HCT116 (cell line): ENCODE measurements at regions not wholly inside any gene's neighbourhood (a gene's known extent, or its start where the extent isn't known, plus 50 kb on each side); places are given as distances from the start of the nearest gene placed in this dataset.

Source experiments
- ATAC-seq: fragments of 200-7000 bp; cut with Tn5 transposase; 2 replicates; pipeline ENCODE4 v1.9.1; 2020; ENCODE audit warnings: mild to moderate bottlenecking, moderate library complexity
- BruUV-seq: library from RNA; stranded (reverse); fragments of 400-500 nt; replicated peaks from 2 replicates; lab custom pipeline; 2021; lab: Mats Ljungman, UMichigan
- CTCF ChIA-PET: fragments of 300-600 bp; sonication (Branson Sonifier 250); formaldehyde crosslinking; loops from one replicate; lab custom pipeline; 2021; ENCODE audit warnings: antibody characterized with exemption; lab: Charles Lee
- POLR2A ChIA-PET: fragments of 300-600, 350-600 bp; sonication (Branson Sonifier 250); formaldehyde crosslinking; loops from one replicate; lab custom pipeline; 2021; ENCODE audit warnings: antibody characterized with exemption; lab: Charles Lee
- RAD21 ChIA-PET, 2 experiments: fragments of 300-600 bp; sonication (Branson Sonifier 250); formaldehyde crosslinking; loops; one replicate each; lab custom pipeline; 2023; ENCODE audit warnings: low total read pairs in 2 of 2; ENCODE audit not compliant: uncharacterized antibody in 2 of 2, unreplicated experiment in 2 of 2, low non-redundant PET in 1 of 2; lab: Charles Lee
- DNase-seq: peaks from one replicate; pipeline ENCODE4 v3.0.0-alpha.2; 2010; ENCODE audit warnings: low read depth, low spot score
- H2AFZ ChIP-seq: fragments of 200-600 bp; shearing (Covaris generic), sonication (generic); 2 replicates; pipeline ENCODE4 v1.6.1; 2017; ENCODE audit warnings: low read depth, mixed run types, mixed read lengths, antibody characterized with exemption, low read length; ENCODE audit not compliant: poor library complexity, severe bottlenecking
- H3K27ac ChIP-seq: 2 replicates; pipeline ENCODE4 v1.5.1; 2012; ENCODE audit warnings: low read depth, low read length
- H3K27me3 ChIP-seq: fragments of 200-600 bp; sonication (generic); 2 replicates; pipeline ENCODE4 v1.6.1; 2016; ENCODE audit warnings: mixed run types, low read length, mixed read lengths; ENCODE audit not compliant: insufficient read depth
- H3K36me3 ChIP-seq, 2 experiments: fragments of 200-500 bp in 1 of 2; fragments of 200-600 bp in 1 of 2; sonication (Bioruptor generic) in 1 of 2; sonication (generic) in 1 of 2; 2 replicates each; pipeline versions ENCODE4 v1.5.1 to v1.6.1; 2014 to 2016; ENCODE audit warnings: low read length in 2 of 2, inconsistent platforms in 1 of 2, mixed read lengths in 1 of 2, mixed run types in 1 of 2; ENCODE audit not compliant: insufficient read depth in 2 of 2, control insufficient read depth in 1 of 2
- H3K4me1 ChIP-seq, 2 experiments: fragments of 200-600 bp in 1 of 2; sonication (generic) in 1 of 2; 2 replicates each; pipeline versions ENCODE4 v1.5.1 to v1.6.1; 2012 to 2017; ENCODE audit warnings: low read length in 2 of 2, inconsistent platforms in 1 of 2, mild to moderate bottlenecking in 1 of 2, mixed read lengths in 1 of 2, mixed run types in 1 of 2, moderate library complexity in 1 of 2; ENCODE audit not compliant: insufficient read depth in 2 of 2, control insufficient read depth in 1 of 2
- H3K4me2 ChIP-seq: fragments of 200-600 bp; sonication (generic); 2 replicates; pipeline ENCODE4 v1.6.1; 2017; ENCODE audit warnings: mixed run types, low read length, mixed read lengths
- H3K4me3 ChIP-seq, 2 experiments: fragments of 200-600 bp in 1 of 2; sonication (generic) in 1 of 2; replicated peaks in 1 of 2; 2 replicates each; pipeline ENCODE4 v1.5.1; 2011 to 2016; ENCODE audit warnings: low read length in 2 of 2, control low read depth in 1 of 2, low read depth in 1 of 2, mild to moderate bottlenecking in 1 of 2, mixed read lengths in 1 of 2, mixed run types in 1 of 2
- H3K79me2 ChIP-seq: fragments of 200-600 bp; sonication (generic); 2 replicates; pipeline ENCODE4 v1.6.1; 2017; ENCODE audit warnings: mild to moderate bottlenecking, mixed run types, low read length, moderate library complexity, mixed read lengths; ENCODE audit not compliant: insufficient read depth
- H3K9ac ChIP-seq: fragments of 200-600 bp; sonication (generic); 2 replicates; pipeline ENCODE4 v1.6.1; 2016; ENCODE audit warnings: low read length, mixed read lengths
- H3K9me2 ChIP-seq: fragments of 200-600 bp; sonication (generic), shearing (Covaris generic); 2 replicates; pipeline ENCODE4 v1.6.1; 2017; ENCODE audit warnings: mixed run types, mild to moderate bottlenecking, moderate library complexity; ENCODE audit not compliant: insufficient read depth
- H3K9me3 ChIP-seq, 2 experiments: fragments of 200-500 bp in 1 of 2; fragments of 200-600 bp in 1 of 2; sonication (Bioruptor generic) in 1 of 2; sonication (generic) in 1 of 2; 2 replicates each; pipeline ENCODE4 v1.6.1; 2014 to 2017; ENCODE audit warnings: low read length in 2 of 2, mixed read lengths in 2 of 2, inconsistent platforms in 1 of 2, low read depth in 1 of 2, mild to moderate bottlenecking in 1 of 2, mixed run types in 1 of 2, moderate library complexity in 1 of 2; ENCODE audit not compliant: control insufficient read depth in 1 of 2, insufficient read depth in 1 of 2
- H4K20me1 ChIP-seq: fragments of 200-600 bp; sonication (generic), shearing (Covaris generic); 2 replicates; pipeline ENCODE4 v1.6.1; 2017; ENCODE audit warnings: mixed run types, mild to moderate bottlenecking, moderate library complexity; ENCODE audit not compliant: insufficient read depth
- CBX3 ChIP-seq: IDR thresholded peaks from 2 replicates; pipeline ENCODE4 v1.6.1; 2012; ENCODE audit warnings: low read depth
- CEBPB ChIP-seq: IDR thresholded peaks from 2 replicates; pipeline ENCODE4 v1.6.1; 2012; ENCODE audit warnings: low read depth
- CTCF ChIP-seq, 3 experiments: fragments of 200-600 bp in 1 of 3; sonication (generic) in 1 of 3; IDR thresholded peaks in 2 of 3; conservative IDR thresholded peaks in 1 of 3; 2 replicates each; pipeline ENCODE4 v1.5.1; 2012 to 2017; ENCODE audit warnings: low read depth in 2 of 3, low read length in 2 of 3, antibody characterized with exemption in 1 of 3, borderline replicate concordance in 1 of 3, control low read depth in 1 of 3, mild to moderate bottlenecking in 1 of 3, mixed read lengths in 1 of 3, mixed run types in 1 of 3, moderate library complexity in 1 of 3; ENCODE audit not compliant: insufficient read depth in 1 of 3
- EZH2phosphoT487 ChIP-seq: fragments of 200-600 bp; IDR thresholded peaks from 2 replicates; pipeline ENCODE4 v1.6.1; 2018; ENCODE audit warnings: antibody characterized with exemption, borderline replicate concordance
- JUND ChIP-seq: IDR thresholded peaks from 2 replicates; pipeline ENCODE4 v1.6.1; 2012
- POLR2A ChIP-seq: IDR thresholded peaks from 2 replicates; pipeline ENCODE4 v1.7.0; 2011; ENCODE audit warnings: borderline replicate concordance; ENCODE audit not compliant: insufficient read depth, insufficient read length; ENCODE audit errors: extremely low read depth
- RAD21 ChIP-seq: IDR thresholded peaks from 2 replicates; pipeline ENCODE4 v1.6.1; 2012; ENCODE audit warnings: low read depth, mild to moderate bottlenecking
- SIN3A ChIP-seq: IDR thresholded peaks from 2 replicates; pipeline ENCODE4 v1.6.1; 2012; ENCODE audit warnings: low read depth
- SP1 ChIP-seq: IDR thresholded peaks from 2 replicates; pipeline ENCODE4 v1.6.1; 2012; ENCODE audit warnings: low read depth
- YY1 ChIP-seq: IDR thresholded peaks from 2 replicates; pipeline ENCODE4 v1.6.1; 2011; ENCODE audit warnings: low read length, low read depth, moderate library complexity, mild to moderate bottlenecking; ENCODE audit not compliant: insufficient replicate concordance; ENCODE audit errors: extremely low read depth
- ZFX ChIP-seq: fragments of 450-650 bp; IDR thresholded peaks from 2 replicates; pipeline ENCODE4 v1.6.1; 2017
- ZNF274 ChIP-seq: fragments of 200-500 bp; sonication (Bioruptor generic); IDR thresholded peaks from 2 replicates; pipeline ENCODE4 v1.6.1; 2014; ENCODE audit warnings: mild to moderate bottlenecking, low read depth, low read length, inconsistent platforms
- intact Hi-C: fragments of 100-400 bp; cut with micrococcal nuclease; formaldehyde crosslinking; loops from 2 replicates; pipeline ENCODE4 v1.10.0; 2022
- TF ChIP-seq, protein P1 (sequence below): IDR thresholded peaks from 2 replicates; pipeline ENCODE4 v1.6.1; 2012; ENCODE audit warnings: low read depth

DNA sequence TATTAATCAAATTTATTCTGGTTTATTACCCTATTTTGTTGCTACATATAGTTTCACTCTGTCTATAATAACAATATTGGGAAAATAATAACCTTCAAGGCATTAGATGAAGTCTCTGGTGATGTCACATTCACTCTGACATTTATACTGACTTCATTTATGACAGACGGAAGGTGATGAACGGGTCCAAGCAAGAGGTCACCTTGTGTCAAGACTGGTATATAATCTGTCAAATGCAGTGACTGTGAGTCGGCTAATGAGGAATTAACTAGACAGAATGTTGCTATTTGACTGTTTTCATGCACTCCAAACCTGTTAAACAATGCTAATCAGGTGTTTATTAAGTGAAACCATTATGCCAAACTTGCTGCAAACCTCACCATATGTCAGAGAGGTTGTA, 800.5 kb upstream of the KLHL1 start:
- no peaks in the 10 kb centered on the region for H3K79me2 ChIP-seq
- H4K20me1 ChIP-seq: no peaks in the 10 kb centered on the region
- TF ChIP-seq SP1: no peak
- no peak for TF ChIP-seq RAD21
- no peak for TF ChIP-seq SIN3A
- TF ChIP-seq YY1: no peak
- no peak for TF ChIP-seq POLR2A
- no peak for TF ChIP-seq ZNF274
- TF ChIP-seq JUND: no peak
- TF ChIP-seq, protein P1, sequence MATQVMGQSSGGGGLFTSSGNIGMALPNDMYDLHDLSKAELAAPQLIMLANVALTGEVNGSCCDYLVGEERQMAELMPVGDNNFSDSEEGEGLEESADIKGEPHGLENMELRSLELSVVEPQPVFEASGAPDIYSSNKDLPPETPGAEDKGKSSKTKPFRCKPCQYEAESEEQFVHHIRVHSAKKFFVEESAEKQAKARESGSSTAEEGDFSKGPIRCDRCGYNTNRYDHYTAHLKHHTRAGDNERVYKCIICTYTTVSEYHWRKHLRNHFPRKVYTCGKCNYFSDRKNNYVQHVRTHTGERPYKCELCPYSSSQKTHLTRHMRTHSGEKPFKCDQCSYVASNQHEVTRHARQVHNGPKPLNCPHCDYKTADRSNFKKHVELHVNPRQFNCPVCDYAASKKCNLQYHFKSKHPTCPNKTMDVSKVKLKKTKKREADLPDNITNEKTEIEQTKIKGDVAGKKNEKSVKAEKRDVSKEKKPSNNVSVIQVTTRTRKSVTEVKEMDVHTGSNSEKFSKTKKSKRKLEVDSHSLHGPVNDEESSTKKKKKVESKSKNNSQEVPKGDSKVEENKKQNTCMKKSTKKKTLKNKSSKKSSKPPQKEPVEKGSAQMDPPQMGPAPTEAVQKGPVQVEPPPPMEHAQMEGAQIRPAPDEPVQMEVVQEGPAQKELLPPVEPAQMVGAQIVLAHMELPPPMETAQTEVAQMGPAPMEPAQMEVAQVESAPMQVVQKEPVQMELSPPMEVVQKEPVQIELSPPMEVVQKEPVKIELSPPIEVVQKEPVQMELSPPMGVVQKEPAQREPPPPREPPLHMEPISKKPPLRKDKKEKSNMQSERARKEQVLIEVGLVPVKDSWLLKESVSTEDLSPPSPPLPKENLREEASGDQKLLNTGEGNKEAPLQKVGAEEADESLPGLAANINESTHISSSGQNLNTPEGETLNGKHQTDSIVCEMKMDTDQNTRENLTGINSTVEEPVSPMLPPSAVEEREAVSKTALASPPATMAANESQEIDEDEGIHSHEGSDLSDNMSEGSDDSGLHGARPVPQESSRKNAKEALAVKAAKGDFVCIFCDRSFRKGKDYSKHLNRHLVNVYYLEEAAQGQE: no peak
- no peak for TF ChIP-seq ZFX
- no peak for TF ChIP-seq CBX3
- no peak for TF ChIP-seq CEBPB
- no peak for TF ChIP-seq EZH2phosphoT487
- no peak for TF ChIP-seq CTCF (IDR thresholded peaks at IDR 0.05 in 2 of 3, conservative IDR thresholded peaks at IDR 0.05 in 1 of 3; ENCODE audit: borderline replicate concordance in 1 of 3, insufficient read depth in 1 of 3, low read depth in 2 of 3, low read length in 2 of 3)
- BruUV-seq: no TSS peak
- no peak overlapping the region for H3K4me3 ChIP-seq
- H3K36me3 ChIP-seq: no peaks in the 10 kb centered on the region
- CTCF ChIA-PET: no interaction called here
- H3K9me3 ChIP-seq: no peaks in the 10 kb centered on the region
- no peak overlapping the region for H3K4me2 ChIP-seq
- POLR2A ChIA-PET: no interaction called here
- H2AFZ ChIP-seq: no peak overlapping the region
- H3K27me3 ChIP-seq: no peaks in the 10 kb centered on the region
- intact Hi-C loops: no loop called here
- RAD21 ChIA-PET: no interaction called here
- DNase-seq (no peak), ATAC-seq (no peak)
- H3K9me2 ChIP-seq: no peaks in the 10 kb centered on the region
- no peaks in the 10 kb centered on the region for H3K4me1 ChIP-seq
- no peak overlapping the region for H3K27ac ChIP-seq
- no peak overlapping the region for H3K9ac ChIP-seq
